Endothelial cell of umbilical vein (primary cell): ENCODE measurements at regions not wholly inside any gene's neighbourhood (a gene's known extent, or its start where the extent isn't known, plus 50 kb on each side); places are given as distances from the start of the nearest gene placed in this dataset.

Experiments
- BruUV-seq: library from RNA; stranded (reverse); fragments of 400-500 nt; replicated peaks from 2 replicates; lab custom pipeline; 2021; lab: Mats Ljungman, UMichigan
- CTCF ChIA-PET: fragments of 300-600, 350-600 bp; sonication (Branson Sonifier 250); formaldehyde crosslinking; loops from one replicate; lab custom pipeline; 2021; ENCODE audit warnings: antibody characterized with exemption, inconsistent platforms; lab: Charles Lee
- POLR2A ChIA-PET: fragments of 300-600, 350-600 bp; sonication (Branson Sonifier 250); formaldehyde crosslinking; loops from one replicate; lab custom pipeline; 2021; ENCODE audit warnings: antibody characterized with exemption, inconsistent platforms; lab: Charles Lee
- DNase-seq: peaks from one replicate; pipeline ENCODE4 v3.0.0-alpha.2; 2011; ENCODE audit warnings: low read depth, low spot score
- FAIRE-seq: peaks from 2 replicates; lab custom pipeline; 2011; peaks lifted over from hg19 to GRCh38; lab: Jason Lieb, UNC
- H2AFZ ChIP-seq: 2 replicates; pipeline ENCODE4 v1.6.0; 2012; ENCODE audit warnings: low read depth, low read length, control low read depth, inconsistent platforms
- H3K27ac ChIP-seq: 2 replicates; pipeline ENCODE4 v1.5.1; 2011; ENCODE audit warnings: low read depth, mild to moderate bottlenecking, control low read depth, low read length, moderate library complexity; ENCODE audit not compliant: insufficient read depth
- H3K27me3 ChIP-seq, 2 experiments: 2 replicates each; pipeline versions ENCODE4 v1.6.0 to v1.6.1; 2011; ENCODE audit warnings: low read length in 2 of 2, mixed read lengths in 1 of 2; ENCODE audit not compliant: control insufficient read depth in 2 of 2, insufficient read depth in 2 of 2
- H3K36me3 ChIP-seq, 2 experiments: 2 replicates in 1 of 2; 3 replicates in 1 of 2; pipeline ENCODE4 v1.5.1; 2011; ENCODE audit warnings: low read length in 2 of 2, mild to moderate bottlenecking in 1 of 2, moderate library complexity in 1 of 2; ENCODE audit not compliant: control insufficient read depth in 2 of 2, insufficient read depth in 2 of 2; ENCODE audit errors: extremely low read depth in 1 of 2
- H3K4me1 ChIP-seq: 3 replicates; pipeline ENCODE4 v1.5.1; 2011; ENCODE audit warnings: mild to moderate bottlenecking, low read length; ENCODE audit not compliant: control insufficient read depth, insufficient read depth; ENCODE audit errors: extremely low read depth
- H3K4me2 ChIP-seq: 2 replicates; pipeline ENCODE4 v1.6.1; 2011; ENCODE audit warnings: low read length, control low read depth, mixed read lengths; ENCODE audit not compliant: insufficient read depth
- H3K4me3 ChIP-seq, 3 experiments: fragments of 200-600 bp in 1 of 3; sonication (generic), shearing (Covaris generic) in 1 of 3; replicated peaks in 1 of 3; 2 replicates each; pipeline ENCODE4 v1.5.1; 2011 to 2016; ENCODE audit warnings: control low read depth in 3 of 3, low read length in 3 of 3, mild to moderate bottlenecking in 2 of 3, inconsistent platforms in 1 of 3, low read depth in 1 of 3, moderate library complexity in 1 of 3; ENCODE audit not compliant: insufficient read depth in 1 of 3
- H3K79me2 ChIP-seq: 2 replicates; pipeline ENCODE4 v1.6.0; 2012; ENCODE audit warnings: low read length, inconsistent platforms; ENCODE audit not compliant: control insufficient read depth, insufficient read depth
- H3K9ac ChIP-seq: replicated peaks from 2 replicates; pipeline ENCODE3; 2011; ENCODE audit warnings: low read length, control low read depth; ENCODE audit not compliant: insufficient read depth; ENCODE audit errors: extremely low read depth
- H3K9me1 ChIP-seq: replicated peaks from 3 replicates; pipeline ENCODE4 v1.6.0; 2011; ENCODE audit warnings: mild to moderate bottlenecking, low read length; ENCODE audit not compliant: control insufficient read depth, insufficient read depth; ENCODE audit errors: extremely low read depth
- H3K9me3 ChIP-seq: replicated peaks from 2 replicates; pipeline ENCODE4 v1.5.1; 2012; ENCODE audit warnings: low read length, inconsistent platforms; ENCODE audit not compliant: control insufficient read depth, insufficient read depth
- H4K20me1 ChIP-seq: replicated peaks from 2 replicates; pipeline ENCODE3; 2011; ENCODE audit warnings: mild to moderate bottlenecking, low read length; ENCODE audit not compliant: control insufficient read depth, insufficient read depth; ENCODE audit errors: extremely low read depth
- EZH2 ChIP-seq: IDR thresholded peaks from 2 replicates; pipeline ENCODE4 v1.6.1; 2012; ENCODE audit warnings: borderline replicate concordance, low read depth, mild to moderate bottlenecking, moderate library complexity, low read length, inconsistent platforms; ENCODE audit not compliant: severe bottlenecking
- FOS ChIP-seq: IDR thresholded peaks from 2 replicates; pipeline ENCODE4 v1.6.1; 2011; ENCODE audit warnings: mild to moderate bottlenecking, low read length, moderate library complexity, borderline replicate concordance; ENCODE audit not compliant: insufficient read depth
- GATA2 ChIP-seq: IDR thresholded peaks from 2 replicates; pipeline ENCODE4 v1.7.0; 2011; ENCODE audit warnings: low read depth, mild to moderate bottlenecking, moderate library complexity, mixed read lengths, low read length; ENCODE audit not compliant: insufficient read length, insufficient read depth
- JUN ChIP-seq: IDR thresholded peaks from 2 replicates; pipeline ENCODE4 v1.6.1; 2011; ENCODE audit warnings: borderline replicate concordance, low read depth; ENCODE audit not compliant: insufficient read length, insufficient read depth
- MYC ChIP-seq: IDR thresholded peaks from one replicate; pipeline ENCODE4 v1.6.1; 2011; ENCODE audit warnings: mild to moderate bottlenecking, low read depth, low read length
- POLR2A ChIP-seq: IDR thresholded peaks from 2 replicates; pipeline ENCODE4 v1.6.1; 2012; ENCODE audit warnings: low read depth, mild to moderate bottlenecking, control low read depth, low read length
- POLR2AphosphoS5 ChIP-seq: IDR thresholded peaks from 2 replicates; pipeline ENCODE4 v1.6.1; 2012; ENCODE audit warnings: low read depth, mild to moderate bottlenecking, control low read depth, low read length, moderate library complexity; ENCODE audit not compliant: insufficient read depth
- dilution Hi-C: fragments of 300-500 bp; cut with MboI; formaldehyde crosslinking; loops from one replicate; pipeline ENCODE4 v1.15.0; 2019; ENCODE audit warnings: low sequenced_read_pairs; ENCODE audit not compliant: extremely low pct_ligation_motif_present
- intact Hi-C: fragments of 100-400 bp; cut with micrococcal nuclease; formaldehyde crosslinking; loops from one replicate; pipeline ENCODE4 v1.10.0; 2022
- TF ChIP-seq, protein P1 (sequence below): IDR thresholded peaks from 2 replicates; pipeline ENCODE4 v1.6.1; 2011; ENCODE audit not compliant: insufficient read depth, insufficient read length
- TF ChIP-seq, protein P2 (sequence below), 2 donors: IDR thresholded peaks; 1 replicate in 1 of 2; 2 replicates in 1 of 2; pipeline ENCODE4 v1.5.1; 2011; ENCODE audit warnings: low read length in 2 of 2, mild to moderate bottlenecking in 2 of 2, moderate library complexity in 2 of 2, control low read depth in 1 of 2, inconsistent platforms in 1 of 2, low read depth in 1 of 2; ENCODE audit not compliant: insufficient read depth in 1 of 2; ENCODE audit errors: extremely low read depth in 1 of 2

DNA sequence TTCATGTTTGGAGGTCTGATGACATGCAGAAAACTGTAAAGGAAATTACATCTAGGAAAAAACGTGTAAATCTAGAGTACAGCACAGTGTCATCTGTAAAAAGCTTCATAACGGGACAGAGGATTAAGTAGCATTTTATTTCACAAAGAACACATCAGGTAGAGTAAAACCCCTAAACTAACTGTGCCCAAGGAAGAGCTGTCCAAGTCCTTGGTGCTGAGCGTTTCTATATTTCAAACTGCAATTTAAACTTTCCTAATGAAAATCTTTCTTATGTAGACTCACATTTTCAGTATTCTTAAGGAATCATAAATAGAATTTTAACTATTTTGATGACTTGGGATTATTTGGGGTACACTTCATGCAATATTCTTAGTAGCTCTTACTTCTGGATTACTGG is 646.2 kb downstream of the IPMK start:
- Histone ChIP-seq H3K9ac (no peak overlapping the region), H3K36me3 (no peaks in the 10 kb centered on the region), H2AFZ (no peak overlapping the region), H3K4me1 (no peaks in the 10 kb centered on the region), H3K4me2 (no peak overlapping the region), H3K9me3 (no peaks in the 10 kb centered on the region), H4K20me1 (no peaks in the 10 kb centered on the region), H3K27me3 (no peaks in the 10 kb centered on the region), H3K79me2 (no peaks in the 10 kb centered on the region), H3K27ac (no peak overlapping the region), H3K4me3 (no peak overlapping the region), H3K9me1 (no peaks in the 10 kb centered on the region)
- BruUV-seq: no TSS peak
- FAIRE-seq (no peak), DNase-seq (no peak)
- TF ChIP-seq MYC (no peak), FOS (no peak), JUN (no peak), EZH2 (no peak), POLR2A (no peak)
- TF ChIP-seq, protein P1, sequence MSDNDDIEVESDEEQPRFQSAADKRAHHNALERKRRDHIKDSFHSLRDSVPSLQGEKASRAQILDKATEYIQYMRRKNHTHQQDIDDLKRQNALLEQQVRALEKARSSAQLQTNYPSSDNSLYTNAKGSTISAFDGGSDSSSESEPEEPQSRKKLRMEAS: no peak
- POLR2A ChIA-PET: no interaction called here
- dilution Hi-C loops (no loop called here), intact Hi-C loops (no loop called here)
- CTCF ChIA-PET: no interaction called here

DNA sequence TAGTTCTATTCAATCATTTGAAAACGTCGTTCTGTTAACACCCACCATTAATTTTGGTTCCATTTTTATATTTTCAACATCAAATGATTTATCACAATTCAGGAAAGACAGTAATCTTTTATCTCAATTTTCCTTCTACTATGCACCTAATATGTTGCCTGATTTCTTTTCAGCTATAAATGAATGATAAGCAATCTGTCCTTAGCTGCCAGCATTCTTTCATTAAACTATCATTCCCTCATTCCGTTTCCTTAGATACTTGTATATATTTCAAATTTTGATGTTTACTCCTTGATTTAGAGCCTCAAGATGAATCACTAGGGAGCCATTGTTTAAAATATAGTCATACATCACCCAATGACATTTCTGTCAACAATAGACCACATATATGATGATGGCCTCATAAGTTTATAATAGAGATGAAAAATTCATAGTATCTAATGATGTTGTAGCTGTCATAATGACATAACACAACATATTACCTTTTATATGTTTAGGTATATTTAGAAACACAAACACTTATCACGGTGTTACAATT is 661.7 kb downstream of the IPMK start:
- intact Hi-C loops (loop anchor here (10.0 kb wide), 1 partner anchor 61 kb away; no protein-coding TSS in a partner anchor), dilution Hi-C loops (no loop called here)
- Histone ChIP-seq H3K79me2 (no peaks in the 10 kb centered on the region), H3K9me1 (no peaks in the 10 kb centered on the region), H2AFZ (no peak overlapping the region), H3K4me1 (no peaks in the 10 kb centered on the region), H3K27me3 (no peaks in the 10 kb centered on the region), H4K20me1 (no peaks in the 10 kb centered on the region), H3K9ac (no peak overlapping the region), H3K27ac (no peak overlapping the region), H3K4me3 (no peak overlapping the region), H3K4me2 (no peak overlapping the region), H3K36me3 (no peaks in the 10 kb centered on the region), H3K9me3 (peaks cover 3% of the 10 kb centered on the region)
- POLR2A ChIA-PET: no interaction called here
- CTCF ChIA-PET: no interaction called here
- TF ChIP-seq MYC: no peak
- TF ChIP-seq EZH2: no peak
- TF ChIP-seq GATA2: no peak
- TF ChIP-seq FOS: no peak
- TF ChIP-seq POLR2AphosphoS5: no peak
- no peak for TF ChIP-seq JUN
- TF ChIP-seq, protein P1: no peak
- no peak for TF ChIP-seq POLR2A
- TF ChIP-seq, protein P2, sequence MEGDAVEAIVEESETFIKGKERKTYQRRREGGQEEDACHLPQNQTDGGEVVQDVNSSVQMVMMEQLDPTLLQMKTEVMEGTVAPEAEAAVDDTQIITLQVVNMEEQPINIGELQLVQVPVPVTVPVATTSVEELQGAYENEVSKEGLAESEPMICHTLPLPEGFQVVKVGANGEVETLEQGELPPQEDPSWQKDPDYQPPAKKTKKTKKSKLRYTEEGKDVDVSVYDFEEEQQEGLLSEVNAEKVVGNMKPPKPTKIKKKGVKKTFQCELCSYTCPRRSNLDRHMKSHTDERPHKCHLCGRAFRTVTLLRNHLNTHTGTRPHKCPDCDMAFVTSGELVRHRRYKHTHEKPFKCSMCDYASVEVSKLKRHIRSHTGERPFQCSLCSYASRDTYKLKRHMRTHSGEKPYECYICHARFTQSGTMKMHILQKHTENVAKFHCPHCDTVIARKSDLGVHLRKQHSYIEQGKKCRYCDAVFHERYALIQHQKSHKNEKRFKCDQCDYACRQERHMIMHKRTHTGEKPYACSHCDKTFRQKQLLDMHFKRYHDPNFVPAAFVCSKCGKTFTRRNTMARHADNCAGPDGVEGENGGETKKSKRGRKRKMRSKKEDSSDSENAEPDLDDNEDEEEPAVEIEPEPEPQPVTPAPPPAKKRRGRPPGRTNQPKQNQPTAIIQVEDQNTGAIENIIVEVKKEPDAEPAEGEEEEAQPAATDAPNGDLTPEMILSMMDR (IDR thresholded peaks at IDR 0.05; ENCODE audit: extremely low read depth in 1 of 2, insufficient read depth in 1 of 2, low read depth in 1 of 2, low read length in 2 of 2): no peak
- no peak for FAIRE-seq
- BruUV-seq: no TSS peak
- DNase-seq: no peak
